GM12864 (cell line): ENCODE measurements at regions not wholly inside any gene's neighbourhood (a gene's known extent, or its start where the extent isn't known, plus 50 kb on each side); places are given as distances from the start of the nearest gene placed in this dataset.

Experiments used
- DNase-seq: peaks from one replicate; pipeline ENCODE4 v3.0.0-alpha.2; 2011; ENCODE audit warnings: low read depth
- H3K4me3 ChIP-seq: 2 replicates; pipeline ENCODE4 v1.5.1; 2011; ENCODE audit warnings: mild to moderate bottlenecking, low read depth, low read length, control low read depth
- TF ChIP-seq, protein P1 (sequence below): IDR thresholded peaks from 2 replicates; pipeline ENCODE4 v1.5.1; 2011; ENCODE audit warnings: low read depth, mild to moderate bottlenecking, moderate library complexity, low read length, control low read depth, inconsistent platforms; ENCODE audit errors: missing control alignments

DNA sequence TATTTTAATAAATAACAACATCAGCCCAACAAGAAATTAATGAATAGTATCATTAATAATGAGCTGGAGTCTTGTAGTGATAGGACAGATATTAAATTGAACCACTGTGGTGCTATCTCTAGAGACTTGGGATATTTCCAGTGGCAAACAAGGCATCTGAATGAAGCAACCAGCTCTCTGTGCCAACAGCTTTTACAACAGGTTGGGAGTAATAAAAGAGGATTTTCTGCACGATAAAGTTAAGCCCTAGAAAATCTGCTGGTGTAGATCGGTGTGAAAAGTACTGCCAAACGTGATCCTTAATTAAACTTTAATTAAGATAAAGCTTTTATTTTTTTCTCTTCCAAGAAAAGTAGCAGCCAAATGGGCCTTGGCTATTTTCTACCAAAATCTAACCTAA, 385.5 kb downstream of the NR4A2 start:
- no peak for DNase-seq
- TF ChIP-seq, protein P1, sequence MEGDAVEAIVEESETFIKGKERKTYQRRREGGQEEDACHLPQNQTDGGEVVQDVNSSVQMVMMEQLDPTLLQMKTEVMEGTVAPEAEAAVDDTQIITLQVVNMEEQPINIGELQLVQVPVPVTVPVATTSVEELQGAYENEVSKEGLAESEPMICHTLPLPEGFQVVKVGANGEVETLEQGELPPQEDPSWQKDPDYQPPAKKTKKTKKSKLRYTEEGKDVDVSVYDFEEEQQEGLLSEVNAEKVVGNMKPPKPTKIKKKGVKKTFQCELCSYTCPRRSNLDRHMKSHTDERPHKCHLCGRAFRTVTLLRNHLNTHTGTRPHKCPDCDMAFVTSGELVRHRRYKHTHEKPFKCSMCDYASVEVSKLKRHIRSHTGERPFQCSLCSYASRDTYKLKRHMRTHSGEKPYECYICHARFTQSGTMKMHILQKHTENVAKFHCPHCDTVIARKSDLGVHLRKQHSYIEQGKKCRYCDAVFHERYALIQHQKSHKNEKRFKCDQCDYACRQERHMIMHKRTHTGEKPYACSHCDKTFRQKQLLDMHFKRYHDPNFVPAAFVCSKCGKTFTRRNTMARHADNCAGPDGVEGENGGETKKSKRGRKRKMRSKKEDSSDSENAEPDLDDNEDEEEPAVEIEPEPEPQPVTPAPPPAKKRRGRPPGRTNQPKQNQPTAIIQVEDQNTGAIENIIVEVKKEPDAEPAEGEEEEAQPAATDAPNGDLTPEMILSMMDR: no peak
- H3K4me3 ChIP-seq: no peak overlapping the region

DNA sequence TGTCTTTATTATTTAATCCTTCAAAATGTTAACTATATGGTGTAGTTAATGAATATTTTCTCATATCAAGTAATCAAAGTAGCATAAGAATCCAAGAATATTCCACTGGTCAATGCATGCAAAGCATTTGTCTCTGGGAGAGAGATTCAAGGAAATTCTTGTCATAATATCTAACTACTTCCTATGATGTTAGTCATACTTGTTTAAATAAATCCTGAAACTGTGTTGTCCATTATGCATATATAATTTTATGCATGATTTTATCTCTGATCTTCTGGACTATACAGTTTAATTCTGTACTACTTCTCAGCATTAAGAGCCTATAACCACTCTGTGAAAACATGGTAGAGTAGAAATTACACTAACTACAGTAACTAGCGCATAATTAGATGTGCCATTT, 388.3 kb downstream of the NR4A2 start:
- no peak for DNase-seq
- TF ChIP-seq, protein P1: no peak
- no peak overlapping the region for H3K4me3 ChIP-seq

DNA sequence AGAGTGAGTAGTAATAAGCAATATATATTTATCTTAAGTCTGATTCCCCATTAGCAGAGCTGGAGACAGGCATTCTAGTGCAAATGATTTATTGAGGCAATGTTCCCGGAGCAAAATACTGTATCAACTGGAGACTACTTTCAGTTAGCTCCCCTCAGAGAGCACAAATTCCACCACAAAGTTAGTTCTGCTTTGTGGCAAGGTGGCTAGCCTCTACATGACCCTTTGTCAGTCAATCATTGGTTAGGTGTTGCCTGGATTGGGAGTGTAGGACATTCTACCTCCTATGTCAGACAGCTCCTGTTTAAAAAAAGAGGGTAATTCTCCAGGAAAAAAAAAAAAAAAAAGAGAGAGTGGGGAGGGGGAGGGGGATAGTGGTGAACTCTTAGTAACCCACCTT, 402.2 kb downstream of the NR4A2 start:
- TF ChIP-seq, protein P1: no peak
- no peak for DNase-seq
- no peak overlapping the region for H3K4me3 ChIP-seq

DNA sequence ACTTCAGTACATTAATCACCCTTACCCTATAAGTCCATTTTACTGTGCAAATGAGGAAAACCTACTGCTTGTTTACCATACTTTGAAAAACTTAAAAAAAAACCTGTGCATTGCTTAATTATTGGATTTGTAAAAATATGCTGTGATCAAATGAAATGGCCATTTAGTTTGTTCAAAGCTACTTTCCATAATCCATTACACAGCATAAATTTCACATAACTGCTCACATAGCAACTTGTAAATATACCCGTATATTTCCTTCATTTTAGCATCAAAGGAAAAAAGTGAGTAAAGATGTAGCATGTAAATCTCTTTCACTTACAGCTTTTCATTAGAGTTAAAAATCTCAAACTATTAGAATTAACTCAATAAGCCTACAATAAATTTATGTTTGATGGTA, 415.1 kb downstream of the NR4A2 start:
- DNase-seq: no peak
- H3K4me3 ChIP-seq: no peak overlapping the region
- TF ChIP-seq, protein P1: no peak

DNA sequence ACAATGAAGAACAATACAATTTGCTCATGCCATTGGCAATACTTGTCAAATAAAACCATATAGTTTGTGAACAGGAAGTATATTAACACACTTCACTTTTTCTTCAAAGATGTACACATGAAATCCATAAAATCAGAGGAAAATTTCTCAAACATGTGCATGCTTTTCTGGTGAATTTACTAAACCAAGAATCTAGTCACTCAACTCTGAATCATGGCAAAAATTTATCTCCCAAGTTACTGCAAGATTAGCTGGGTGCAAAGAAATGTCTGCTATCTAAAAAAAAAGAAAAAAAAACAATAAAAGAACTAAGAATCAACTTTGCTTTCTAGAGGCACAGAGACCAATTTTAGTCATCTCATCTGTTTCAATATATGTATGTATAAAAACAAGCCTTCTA, 419.2 kb downstream of the NR4A2 start:
- TF ChIP-seq, protein P1: no peak
- DNase-seq: no peak
- no peak overlapping the region for H3K4me3 ChIP-seq

DNA sequence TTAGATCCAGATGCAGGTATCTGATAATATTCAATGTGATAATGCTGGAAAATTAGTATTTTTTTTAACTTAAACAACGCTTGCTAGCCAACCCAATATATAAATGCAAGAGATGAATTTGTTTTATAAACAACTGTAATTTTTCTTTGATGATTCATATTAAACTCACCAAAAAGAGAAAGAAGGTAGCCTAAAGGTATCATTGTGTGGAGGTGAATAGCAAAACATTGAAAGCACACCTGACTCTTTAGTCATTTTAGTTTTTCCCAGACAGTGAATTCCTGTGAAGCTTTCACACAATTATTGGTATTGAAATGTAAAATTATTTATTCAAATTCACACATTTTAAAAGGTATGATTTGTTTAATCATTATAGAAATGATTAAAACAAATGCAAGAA, 424.0 kb downstream of the NR4A2 start:
- H3K4me3 ChIP-seq: no peak overlapping the region
- no peak for DNase-seq
- TF ChIP-seq, protein P1: no peak

DNA sequence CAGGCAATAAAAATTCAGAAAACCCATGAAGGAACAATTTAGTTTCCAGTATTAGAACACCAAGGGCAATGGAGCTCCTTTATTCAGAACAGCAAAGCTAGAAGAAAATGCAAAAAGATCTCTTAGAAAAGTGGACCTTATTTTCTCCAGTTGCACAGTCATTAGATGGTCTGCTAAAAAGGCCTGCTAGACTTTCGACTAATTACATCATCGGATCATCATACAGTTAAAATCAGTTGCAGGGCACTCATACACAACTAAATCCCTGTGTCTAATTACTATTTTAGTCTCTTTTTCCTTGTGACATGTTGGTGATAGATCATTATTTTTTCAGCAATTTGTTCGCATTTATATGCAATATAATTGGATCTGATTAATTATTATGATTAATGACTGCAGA, 425.3 kb downstream of the NR4A2 start:
- no peak for DNase-seq
- H3K4me3 ChIP-seq: no peak overlapping the region
- TF ChIP-seq, protein P1: no peak
